WERI-Rb-1 (cell line): ENCODE measurements at regions not wholly inside any gene's neighbourhood (a gene's known extent, or its start where the extent isn't known, plus 50 kb on each side); places are given as distances from the start of the nearest gene placed in this dataset.

ENCODE experiments used
- DNase-seq: peaks from one replicate; pipeline ENCODE4 v3.0.0-alpha.2; 2020
- H3K27ac ChIP-seq: fragments of 250-450 bp; sonication (Bioruptor Pico); 2 replicates; pipeline ENCODE4 v1.5.1; 2020; ENCODE audit warnings: mild to moderate bottlenecking, moderate library complexity
- H3K27me3 ChIP-seq: fragments of 250-450 bp; sonication (Bioruptor Pico); 2 replicates; pipeline ENCODE4 v1.5.1; 2021; ENCODE audit warnings: mild to moderate bottlenecking, low read depth, moderate library complexity; ENCODE audit not compliant: insufficient read depth, severe bottlenecking
- H3K36me3 ChIP-seq: fragments of 250-450 bp; sonication (Bioruptor Pico); 2 replicates; pipeline ENCODE4 v1.5.1; 2020; ENCODE audit warnings: mild to moderate bottlenecking, moderate library complexity
- H3K4me3 ChIP-seq: 2 replicates; pipeline ENCODE4 v1.5.1; 2011; ENCODE audit warnings: low read depth, mild to moderate bottlenecking, control low read depth, low read length
- H3K9me3 ChIP-seq: fragments of 250-450 bp; sonication (Bioruptor Pico); 2 replicates; pipeline ENCODE4 v1.5.1; 2021; ENCODE audit warnings: mild to moderate bottlenecking, moderate library complexity; ENCODE audit not compliant: severe bottlenecking
- CTCF ChIP-seq: IDR thresholded peaks from 2 replicates; pipeline ENCODE4 v1.5.1; 2011; ENCODE audit warnings: low read depth, mild to moderate bottlenecking, control low read depth, inconsistent platforms, low read length

GRCh38 chr4:60944060-60944459 lies 256.1 kb upstream of the ADGRL3 start:
- Histone ChIP-seq H3K27ac (no peak overlapping the region), H3K9me3 (no peaks in the 10 kb centered on the region), H3K27me3 (no peaks in the 10 kb centered on the region), H3K36me3 (no peaks in the 10 kb centered on the region), H3K4me3 (no peak overlapping the region)
- no peak for DNase-seq
- TF ChIP-seq CTCF: no peak

- H3K27ac ChIP-seq: no peak overlapping the region
- no peak overlapping the region for H3K4me3 ChIP-seq
- TF ChIP-seq CTCF: no peak
- H3K36me3 ChIP-seq: no peaks in the 10 kb centered on the region
- no peaks in the 10 kb centered on the region for H3K9me3 ChIP-seq
- no peaks in the 10 kb centered on the region for H3K27me3 ChIP-seq
- DNase-seq: no peak
Measured at GRCh38 chr4:60945641-60946040, 254.5 kb upstream of the ADGRL3 start.

- no peaks in the 10 kb centered on the region for H3K9me3 ChIP-seq
- H3K27me3 ChIP-seq: no peaks in the 10 kb centered on the region
- H3K4me3 ChIP-seq: no peak overlapping the region
- no peak for TF ChIP-seq CTCF
- no peaks in the 10 kb centered on the region for H3K36me3 ChIP-seq
- no peak for DNase-seq
- H3K27ac ChIP-seq: no peak overlapping the region
Measured at GRCh38 chr4:60948008-60948407, 252.1 kb upstream of the ADGRL3 start.

- Histone ChIP-seq H3K36me3 (no peaks in the 10 kb centered on the region), H3K4me3 (no peak overlapping the region), H3K9me3 (no peaks in the 10 kb centered on the region), H3K27me3 (no peaks in the 10 kb centered on the region), H3K27ac (no peak overlapping the region)
- no peak for DNase-seq
- no peak for TF ChIP-seq CTCF
Measured at GRCh38 chr4:60952921-60953320, 247.2 kb upstream of the ADGRL3 start.

GRCh38 chr4:60953826-60954225 lies 246.3 kb upstream of the ADGRL3 start:
- DNase-seq: no peak
- Histone ChIP-seq H3K36me3 (no peaks in the 10 kb centered on the region), H3K9me3 (no peaks in the 10 kb centered on the region), H3K27me3 (no peaks in the 10 kb centered on the region), H3K4me3 (no peak overlapping the region), H3K27ac (no peak overlapping the region)
- no peak for TF ChIP-seq CTCF

GRCh38 chr4:60962286-60962685 lies 237.8 kb upstream of the ADGRL3 start:
- 0 out of 2 replicates have a peak, but pooled peaks have one; percentile 15 for TF ChIP-seq CTCF

More at GRCh38 chr4:60962286-60962685, 237.8 kb upstream of the ADGRL3 start:
- no peaks in the 10 kb centered on the region for H3K36me3 ChIP-seq
- no peak overlapping the region for H3K27ac ChIP-seq
- no peak for DNase-seq
- no peaks in the 10 kb centered on the region for H3K27me3 ChIP-seq
- H3K9me3 ChIP-seq: no peaks in the 10 kb centered on the region
- H3K4me3 ChIP-seq: no peak overlapping the region
